Raji (cell line): ENCODE measurements at regions not wholly inside any gene's neighbourhood (a gene's known extent, or its start where the extent isn't known, plus 50 kb on each side); places are given as distances from the start of the nearest gene placed in this dataset.

Experiments
- POLR2A ChIP-seq: IDR thresholded peaks from 2 replicates; pipeline ENCODE4 v1.6.1; 2011; ENCODE audit warnings: low read depth, low read length, control low read depth; ENCODE audit not compliant: insufficient read depth

GRCh38 chr20:1845163-1845523 is 50.1 kb upstream of the SIRPA start:
- TF ChIP-seq POLR2A: no peak

GRCh38 chr20:1844325-1845162 is 50.7 kb upstream of the SIRPA start:
- TF ChIP-seq POLR2A: no peak

DNA sequence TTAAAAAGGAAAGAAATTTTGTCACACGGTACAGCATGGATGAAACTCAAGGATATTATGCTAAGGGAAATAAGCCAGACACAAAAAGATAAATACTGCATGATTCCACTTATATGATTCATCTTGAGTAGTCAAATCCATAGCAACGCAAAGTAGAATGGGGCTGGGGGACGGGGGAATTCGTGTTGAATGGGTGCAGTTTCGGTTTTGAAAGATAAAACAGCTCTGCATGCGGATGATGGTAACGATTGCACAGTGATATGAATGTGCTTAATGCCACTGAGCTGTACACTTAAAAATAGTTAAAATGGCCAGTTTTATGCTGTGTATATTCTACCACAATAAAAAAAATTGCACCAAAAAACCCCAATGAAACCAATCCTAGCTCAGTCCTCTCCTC is 52.9 kb upstream of the SIRPA start:
- TF ChIP-seq POLR2A: no peak

GRCh38 chr20:1841554-1842140 is 53.6 kb upstream of the SIRPA start:
- no peak for TF ChIP-seq POLR2A

GRCh38 chr20:1840817-1841553 is 54.2 kb upstream of the SIRPA start:
- no peak for TF ChIP-seq POLR2A

GRCh38 chr20:1838556-1839279 is 56.5 kb upstream of the SIRPA start:
- no peak for TF ChIP-seq POLR2A

DNA sequence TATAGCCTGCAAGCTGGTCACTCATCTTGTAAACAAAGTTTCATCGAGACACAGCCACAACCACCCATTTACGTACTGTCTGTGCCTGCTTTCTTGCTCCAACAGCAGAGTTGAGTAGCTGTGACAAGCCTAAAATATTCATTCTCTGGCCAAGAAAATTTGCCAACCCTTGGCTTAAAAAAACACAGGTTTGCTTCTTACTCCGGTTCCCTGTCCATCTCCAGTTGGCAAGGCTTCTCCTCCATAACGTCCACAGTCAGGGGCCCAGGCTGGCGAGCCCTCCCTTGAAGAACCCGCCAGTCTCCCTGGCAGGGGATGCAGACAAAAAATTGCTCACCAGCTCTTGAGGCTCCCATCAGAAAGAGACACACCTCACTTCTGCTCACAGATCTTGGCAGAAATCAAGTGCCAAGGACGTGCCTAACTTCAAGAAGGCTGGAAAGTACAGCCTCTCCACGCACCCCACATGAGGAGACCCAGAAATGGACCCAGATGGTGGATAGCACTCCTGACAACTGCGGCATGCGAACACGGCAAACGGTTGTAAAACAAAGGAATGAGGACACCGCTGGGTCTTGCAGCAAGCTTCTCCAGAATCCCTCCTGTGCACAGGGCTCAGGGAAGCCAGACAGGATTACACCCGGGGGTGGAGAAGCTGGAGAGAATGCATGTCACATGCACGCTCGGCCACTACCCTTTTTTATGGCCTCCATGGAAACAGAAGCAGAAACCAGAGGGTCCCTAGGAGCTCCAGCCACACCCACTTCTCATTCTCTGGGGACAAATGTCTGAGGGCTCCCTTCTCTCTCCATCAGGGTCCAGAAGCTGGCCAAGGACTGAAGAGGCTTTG is 59.8 kb upstream of the SIRPA start:
- TF ChIP-seq POLR2A: no peak

DNA sequence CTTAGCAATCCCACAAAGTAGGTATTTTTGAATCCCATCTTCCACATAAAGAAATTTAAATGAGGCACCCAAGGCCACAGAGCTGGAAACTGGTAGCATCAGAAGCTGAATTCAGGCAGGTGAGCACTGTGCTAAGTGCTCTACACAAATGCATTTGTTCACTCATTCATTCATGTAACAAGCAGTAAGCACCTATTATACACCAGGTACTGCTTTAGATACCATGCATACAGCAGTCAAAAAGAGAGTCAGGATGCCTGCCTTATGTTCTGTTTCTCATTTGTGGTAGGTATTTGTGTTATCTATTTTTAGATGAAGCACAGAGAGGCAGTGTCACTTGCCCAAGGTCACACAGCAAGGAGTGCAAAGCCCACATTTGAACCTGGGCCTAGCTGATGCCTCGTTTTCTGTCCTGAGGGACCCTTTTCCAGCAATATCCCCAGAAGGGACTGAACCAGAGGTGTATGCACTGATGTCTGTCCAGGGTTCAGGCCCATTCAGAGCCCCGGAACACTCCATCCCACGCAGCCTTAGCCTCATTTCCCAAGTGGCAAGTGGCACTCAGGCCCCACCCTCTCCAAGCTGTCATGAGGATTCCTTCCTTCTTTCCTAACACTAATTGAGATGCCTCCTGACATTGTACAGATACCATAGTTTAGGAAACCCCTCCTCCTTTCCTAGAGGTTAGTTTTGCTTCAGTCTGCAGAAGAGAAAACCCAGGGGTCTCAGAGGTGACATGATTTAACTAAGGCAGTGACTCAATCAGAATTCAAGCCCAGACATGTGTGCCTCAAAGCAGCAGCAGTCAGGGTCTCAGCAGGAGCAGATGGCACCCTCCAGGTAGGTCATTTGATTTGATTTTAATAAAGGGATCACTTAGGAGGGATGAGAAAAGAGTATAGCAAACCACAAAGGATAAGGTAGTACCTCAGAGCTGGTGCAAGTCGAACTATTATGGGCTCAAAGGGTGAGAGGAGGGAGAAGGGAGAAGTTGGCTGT is 61.2 kb upstream of the SIRPA start:
- no peak for TF ChIP-seq POLR2A

- no peak for TF ChIP-seq POLR2A
These were observed 62.0 kb upstream of the SIRPA start for GRCh38 chr20:1833216-1833615.

- TF ChIP-seq POLR2A: no peak
These were observed 62.6 kb upstream of the SIRPA start for GRCh38 chr20:1832634-1833033.

DNA sequence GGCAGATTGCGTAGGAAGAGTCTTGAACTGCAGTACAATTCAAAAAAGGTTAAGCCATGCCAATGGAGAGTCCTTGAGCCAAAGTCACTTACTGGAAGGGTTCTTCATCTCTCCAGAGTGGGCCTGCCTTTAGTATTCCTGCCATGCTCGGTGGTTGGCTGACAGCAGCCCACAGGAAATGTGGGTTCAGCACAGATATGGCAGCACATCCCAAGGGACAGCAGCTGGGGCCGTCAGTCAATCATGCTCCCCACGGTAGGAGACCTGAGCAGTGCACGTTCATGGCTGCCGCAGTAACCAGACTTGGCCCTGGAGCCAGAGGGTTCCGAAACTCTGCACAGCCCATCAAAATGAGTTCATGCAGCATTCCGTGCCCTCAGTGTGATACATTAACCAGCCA is 63.6 kb upstream of the SIRPA start:
- TF ChIP-seq POLR2A: no peak

DNA sequence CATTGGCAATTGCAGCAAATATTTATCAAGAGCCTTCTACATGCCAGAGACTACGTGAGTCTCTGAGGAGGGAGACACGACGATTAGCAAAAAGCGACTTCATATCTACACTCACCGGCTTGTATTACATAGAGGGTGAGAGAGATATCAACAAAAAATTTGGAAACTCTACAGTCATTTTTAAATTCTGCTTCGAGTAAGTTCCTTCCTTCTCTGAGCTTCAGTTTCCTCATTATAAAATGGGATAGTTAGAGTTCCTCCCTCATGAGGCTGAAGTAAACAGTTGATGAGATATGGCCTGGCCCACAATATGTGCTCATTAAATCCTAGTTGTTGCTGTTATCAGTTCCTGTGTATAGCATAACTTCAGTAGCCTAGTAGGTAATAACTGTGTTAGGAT is 64.1 kb upstream of the SIRPA start:
- TF ChIP-seq POLR2A: no peak

DNA sequence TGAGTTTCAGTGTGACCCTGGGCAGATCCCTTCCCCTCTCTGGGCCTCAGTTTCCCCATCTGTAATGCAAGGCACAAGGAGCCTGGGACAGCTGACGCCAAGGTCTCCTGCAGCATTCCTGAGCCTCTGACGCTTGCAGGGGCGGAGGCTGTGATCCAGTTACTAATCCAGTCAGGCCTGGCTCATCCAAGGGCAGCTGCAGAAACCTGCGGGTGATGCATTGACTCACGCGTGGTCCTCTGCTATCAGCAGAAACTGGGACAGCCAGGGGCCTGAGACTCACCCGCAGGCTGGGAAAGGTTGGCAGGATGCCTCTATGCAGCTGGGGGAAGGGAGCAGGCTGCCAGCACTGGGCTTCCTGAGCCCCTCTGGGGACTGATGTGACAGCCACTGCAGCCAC is 65.0 kb upstream of the SIRPA start:
- no peak for TF ChIP-seq POLR2A
